A673 (cell line): ENCODE measurements at regions not wholly inside any gene's neighbourhood (a gene's known extent, or its start where the extent isn't known, plus 50 kb on each side); places are given as distances from the start of the nearest gene placed in this dataset.

Experiments used
- EZH2 ChIP-seq: fragments of 200-600 bp; sonication (generic); IDR thresholded peaks from 2 replicates; pipeline ENCODE4 v1.6.1; 2017; ENCODE audit warnings: borderline replicate concordance, low read depth, mild to moderate bottlenecking, mixed read lengths, antibody characterized with exemption, low read length; ENCODE audit not compliant: poor library complexity, severe bottlenecking
- TF ChIP-seq, protein P1 (sequence below): fragments of 300-800, 200-600 bp; sonication (generic); conservative IDR thresholded peaks from 2 replicates; pipeline ENCODE4 v1.5.1; 2017; ENCODE audit warnings: low read depth, mild to moderate bottlenecking, antibody characterized with exemption, low read length, moderate library complexity, mixed read lengths

DNA sequence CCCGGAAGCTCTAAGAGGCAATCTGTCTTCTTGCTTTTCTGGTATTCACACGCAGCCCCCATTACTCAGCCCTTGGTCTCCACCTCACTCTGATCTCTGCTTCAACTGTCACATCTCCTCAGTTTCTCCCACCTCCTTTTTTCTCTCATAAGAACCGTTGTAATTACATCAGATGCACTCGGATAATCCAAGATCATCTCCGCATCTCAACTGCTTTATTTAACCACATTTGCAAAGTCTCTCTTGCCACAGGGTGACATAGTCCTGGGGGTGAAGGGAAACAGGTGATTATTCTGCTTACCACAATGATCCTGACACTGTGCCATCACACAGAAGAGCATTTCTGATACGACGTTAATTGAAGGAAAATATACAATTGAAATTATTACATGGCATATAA is 79.9 kb downstream of the HACD1 start:
- TF ChIP-seq, protein P1, sequence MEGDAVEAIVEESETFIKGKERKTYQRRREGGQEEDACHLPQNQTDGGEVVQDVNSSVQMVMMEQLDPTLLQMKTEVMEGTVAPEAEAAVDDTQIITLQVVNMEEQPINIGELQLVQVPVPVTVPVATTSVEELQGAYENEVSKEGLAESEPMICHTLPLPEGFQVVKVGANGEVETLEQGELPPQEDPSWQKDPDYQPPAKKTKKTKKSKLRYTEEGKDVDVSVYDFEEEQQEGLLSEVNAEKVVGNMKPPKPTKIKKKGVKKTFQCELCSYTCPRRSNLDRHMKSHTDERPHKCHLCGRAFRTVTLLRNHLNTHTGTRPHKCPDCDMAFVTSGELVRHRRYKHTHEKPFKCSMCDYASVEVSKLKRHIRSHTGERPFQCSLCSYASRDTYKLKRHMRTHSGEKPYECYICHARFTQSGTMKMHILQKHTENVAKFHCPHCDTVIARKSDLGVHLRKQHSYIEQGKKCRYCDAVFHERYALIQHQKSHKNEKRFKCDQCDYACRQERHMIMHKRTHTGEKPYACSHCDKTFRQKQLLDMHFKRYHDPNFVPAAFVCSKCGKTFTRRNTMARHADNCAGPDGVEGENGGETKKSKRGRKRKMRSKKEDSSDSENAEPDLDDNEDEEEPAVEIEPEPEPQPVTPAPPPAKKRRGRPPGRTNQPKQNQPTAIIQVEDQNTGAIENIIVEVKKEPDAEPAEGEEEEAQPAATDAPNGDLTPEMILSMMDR = no peak
- TF ChIP-seq EZH2 = no peak
